Esophagus muscularis mucosa (tissue), 3 donors: ENCODE measurements at regions not wholly inside any gene's neighbourhood (a gene's known extent, or its start where the extent isn't known, plus 50 kb on each side); places are given as distances from the start of the nearest gene placed in this dataset.

Experiments used
- POLR2A ChIP-seq: fragments of 450-650 bp; IDR thresholded peaks from one replicate; pipeline ENCODE4 v1.6.1; 2017; ENCODE audit warnings: antibody characterized with exemption, moderate library complexity, mild to moderate bottlenecking, low read depth
- POLR2AphosphoS5 ChIP-seq, 2 donors: sonication (generic); formaldehyde crosslinking; IDR thresholded peaks; one replicate each; pipeline ENCODE4 v1.6.1; 2017; ENCODE audit warnings: antibody characterized with exemption in 2 of 2
- TF ChIP-seq, protein P1 (sequence below), 3 experiments: fragments of 200-600 bp in 2 of 3; fragments of 450-650 bp in 1 of 3; sonication (generic) in 2 of 3; IDR thresholded peaks; one replicate each; pipeline ENCODE4 v1.5.1; 2017 to 2019; ENCODE audit warnings: antibody characterized with exemption in 3 of 3, mild to moderate bottlenecking in 2 of 3, moderate library complexity in 1 of 3

DNA sequence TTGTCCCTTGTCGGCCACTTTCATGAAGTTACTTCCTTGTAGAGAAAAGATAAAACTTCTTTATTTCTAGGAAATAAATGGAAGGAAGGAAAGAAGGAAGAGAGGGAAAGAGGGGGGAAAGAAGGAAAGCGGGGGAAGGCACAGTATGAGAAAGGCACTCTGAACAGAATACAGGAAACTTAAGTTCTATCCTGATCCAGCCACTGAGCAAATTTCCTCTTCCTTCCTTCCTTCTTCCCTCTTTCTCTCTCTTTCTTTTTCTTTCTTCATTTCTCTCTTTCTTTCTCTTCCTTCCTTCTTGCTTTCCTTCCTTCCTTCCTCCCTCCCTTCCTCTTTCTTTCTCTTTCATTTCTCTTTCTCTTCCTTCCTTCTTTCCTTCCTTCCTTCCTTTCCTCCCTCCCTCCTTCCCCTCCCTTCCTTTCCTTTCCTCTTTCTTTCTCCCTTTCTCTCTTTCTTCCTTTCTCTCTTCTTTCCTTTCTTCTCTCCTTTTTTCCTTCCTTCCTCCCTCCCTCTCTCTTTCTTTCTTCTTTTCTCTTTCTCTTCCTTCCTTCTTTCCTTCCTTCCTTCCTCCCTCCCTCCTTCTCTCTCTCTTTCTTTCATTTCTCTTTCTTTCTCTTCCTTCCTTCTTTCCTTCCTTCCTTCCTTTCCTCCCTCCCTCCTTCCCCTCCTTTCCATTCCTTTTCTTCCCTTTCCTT is 240.2 kb upstream of the BRINP1 start:
- TF ChIP-seq POLR2A (no peak), POLR2AphosphoS5 (IDR thresholded peaks at IDR 0.05) (no peak)
- TF ChIP-seq, protein P1, sequence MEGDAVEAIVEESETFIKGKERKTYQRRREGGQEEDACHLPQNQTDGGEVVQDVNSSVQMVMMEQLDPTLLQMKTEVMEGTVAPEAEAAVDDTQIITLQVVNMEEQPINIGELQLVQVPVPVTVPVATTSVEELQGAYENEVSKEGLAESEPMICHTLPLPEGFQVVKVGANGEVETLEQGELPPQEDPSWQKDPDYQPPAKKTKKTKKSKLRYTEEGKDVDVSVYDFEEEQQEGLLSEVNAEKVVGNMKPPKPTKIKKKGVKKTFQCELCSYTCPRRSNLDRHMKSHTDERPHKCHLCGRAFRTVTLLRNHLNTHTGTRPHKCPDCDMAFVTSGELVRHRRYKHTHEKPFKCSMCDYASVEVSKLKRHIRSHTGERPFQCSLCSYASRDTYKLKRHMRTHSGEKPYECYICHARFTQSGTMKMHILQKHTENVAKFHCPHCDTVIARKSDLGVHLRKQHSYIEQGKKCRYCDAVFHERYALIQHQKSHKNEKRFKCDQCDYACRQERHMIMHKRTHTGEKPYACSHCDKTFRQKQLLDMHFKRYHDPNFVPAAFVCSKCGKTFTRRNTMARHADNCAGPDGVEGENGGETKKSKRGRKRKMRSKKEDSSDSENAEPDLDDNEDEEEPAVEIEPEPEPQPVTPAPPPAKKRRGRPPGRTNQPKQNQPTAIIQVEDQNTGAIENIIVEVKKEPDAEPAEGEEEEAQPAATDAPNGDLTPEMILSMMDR (IDR thresholded peaks at IDR 0.05), result no peak
